CD4-positive, alpha-beta T cell treated with Interleukin-4 for 1 hour (primary cell): ENCODE measurements at regions not wholly inside any gene's neighbourhood (a gene's known extent, or its start where the extent isn't known, plus 50 kb on each side); places are given as distances from the start of the nearest gene placed in this dataset.
A peak's percentile ranks its signal among the peaks of the same experiment; 100 is the strongest.
"Not testable (repeated sequence)": the region's sequence is repeated elsewhere in the genome, so short reads cannot be mapped to it uniquely, and the experiment has no call there.

Experiments
- DNase-seq, 2 donors: peaks; one replicate each; pipeline ENCODE4 v3.0.0-alpha.2; 2020 to 2022

GRCh38 chr4:101669832-101670188 lies 120.7 kb upstream of the BANK1 start:
- DNase-seq = no peak

GRCh38 chr4:101669138-101669831 lies 121.2 kb upstream of the BANK1 start:
- no peak for DNase-seq

- no peak for DNase-seq
Measured at GRCh38 chr4:101667348-101667747, 123.2 kb upstream of the BANK1 start.

GRCh38 chr4:101660607-101661006 lies 129.9 kb upstream of the BANK1 start:
- no peak for DNase-seq

GRCh38 chr4:101655857-101656256 lies 134.7 kb upstream of the BANK1 start:
- DNase-seq = no peak

GRCh38 chr4:101655005-101655404 lies 135.5 kb upstream of the BANK1 start:
- no peak for DNase-seq

GRCh38 chr4:101651778-101652177 lies 138.8 kb upstream of the BANK1 start:
- no peak for DNase-seq

GRCh38 chr4:101649790-101650515 lies 140.6 kb upstream of the BANK1 start:
- DNase-seq = no peak

- DNase-seq = no peak
Measured at GRCh38 chr4:101647710-101648034, 142.9 kb upstream of the BANK1 start.

- DNase-seq = no peak
Measured at GRCh38 chr4:101644516-101644915, 146.0 kb upstream of the BANK1 start.

GRCh38 chr4:101643186-101643837 lies 147.2 kb upstream of the BANK1 start:
- no peak for DNase-seq

- DNase-seq = not testable (repeated sequence)
Measured at GRCh38 chr4:101632766-101633165, 157.8 kb upstream of the BANK1 start.

- DNase-seq = no peak
Measured at GRCh38 chr4:101630319-101630986, 160.1 kb upstream of the BANK1 start.

GRCh38 chr4:101621120-101621519 lies 169.4 kb upstream of the BANK1 start:
- DNase-seq = no peak

GRCh38 chr4:101615652-101616051 lies 174.9 kb upstream of the BANK1 start:
- no peak for DNase-seq

- not testable (repeated sequence) for DNase-seq
Measured at GRCh38 chr4:101606989-101607388, 183.5 kb upstream of the BANK1 start.

- no peak for DNase-seq
Measured at GRCh38 chr4:101604976-101605375, 185.6 kb upstream of the BANK1 start.

- DNase-seq = no peak
Measured at GRCh38 chr4:101600287-101600686, 190.2 kb upstream of the BANK1 start.

- no peak for DNase-seq
Measured at GRCh38 chr4:101599620-101600019, 190.9 kb upstream of the BANK1 start.

- peak; percentile 14 to 53 for DNase-seq
Measured at GRCh38 chr4:101596781-101597552, 193.6 kb upstream of the BANK1 start.

GRCh38 chr4:101594588-101594987 lies 195.9 kb upstream of the BANK1 start:
- no peak for DNase-seq

- no peak for DNase-seq
Measured at GRCh38 chr4:101593666-101594065, 196.9 kb upstream of the BANK1 start.

- no peak for DNase-seq
Measured at GRCh38 chr4:101584306-101584705, 206.2 kb upstream of the BANK1 start.
